H9 (cell line): ENCODE measurements at regions not wholly inside any gene's neighbourhood (a gene's known extent, or its start where the extent isn't known, plus 50 kb on each side); places are given as distances from the start of the nearest gene placed in this dataset.

Experiments used
- DNase-seq: peaks from one replicate; pipeline ENCODE4 v3.0.0-alpha.2; 2017
- H2AFZ ChIP-seq: one replicate; pipeline ENCODE4 v1.6.1; 2013; ENCODE audit warnings: mild to moderate bottlenecking, low read length, control low read depth, moderate library complexity
- H2AK5ac ChIP-seq: 2 replicates; pipeline ENCODE4 v1.6.1; 2013; ENCODE audit warnings: low read length, control low read depth, mixed read lengths; ENCODE audit not compliant: insufficient read length
- H2BK120ac ChIP-seq: one replicate; pipeline ENCODE4 v1.6.1; 2013; ENCODE audit warnings: low read depth, mild to moderate bottlenecking, low read length, control low read depth, inconsistent platforms; ENCODE audit not compliant: poor library complexity, severe bottlenecking
- H2BK12ac ChIP-seq: 2 replicates; pipeline ENCODE4 v1.6.1; 2013; ENCODE audit warnings: low read length, control low read depth, mixed read lengths, low read depth; ENCODE audit not compliant: insufficient read length
- H2BK15ac ChIP-seq: 2 replicates; pipeline ENCODE4 v1.6.1; 2013; ENCODE audit warnings: low read depth, low read length, control low read depth
- H2BK20ac ChIP-seq: one replicate; pipeline ENCODE4 v1.6.1; 2013; ENCODE audit warnings: low read depth, mild to moderate bottlenecking, low read length, control low read depth, inconsistent platforms; ENCODE audit not compliant: poor library complexity, severe bottlenecking
- H2BK5ac ChIP-seq: 2 replicates; pipeline ENCODE4 v1.6.1; 2013; ENCODE audit warnings: low read length, control low read depth, mixed read lengths; ENCODE audit not compliant: insufficient read length
- H3K14ac ChIP-seq: 2 replicates; pipeline ENCODE4 v1.6.1; 2013; ENCODE audit warnings: low read length, control low read depth; ENCODE audit not compliant: insufficient read depth
- H3K18ac ChIP-seq: 2 replicates; pipeline ENCODE4 v1.6.1; 2013; ENCODE audit warnings: low read depth, mild to moderate bottlenecking, mixed read lengths, low read length, control low read depth; ENCODE audit not compliant: insufficient read length
- H3K23ac ChIP-seq: 2 replicates; pipeline ENCODE4 v1.6.1; 2013; ENCODE audit warnings: low read length, control low read depth, mixed read lengths, low read depth; ENCODE audit not compliant: insufficient read length
- H3K23me2 ChIP-seq: 2 replicates; pipeline ENCODE4 v1.6.1; 2013; ENCODE audit warnings: low read depth, mild to moderate bottlenecking, mixed read lengths, low read length, control low read depth; ENCODE audit not compliant: insufficient read length, poor library complexity, severe bottlenecking
- H3K27ac ChIP-seq: 2 replicates; pipeline ENCODE4 v1.5.1; 2013; ENCODE audit warnings: low read length, control low read depth, mixed read lengths, low read depth; ENCODE audit not compliant: insufficient read length
- H3K27me3 ChIP-seq: 2 replicates; pipeline ENCODE4 v1.6.1; 2013; ENCODE audit warnings: low read length, control low read depth, inconsistent platforms; ENCODE audit not compliant: insufficient read depth
- H3K4ac ChIP-seq: 2 replicates; pipeline ENCODE4 v1.6.1; 2013; ENCODE audit warnings: low read depth, mild to moderate bottlenecking, control low read depth, inconsistent platforms, low read length, moderate library complexity
- H3K4me1 ChIP-seq: 2 replicates; pipeline ENCODE4 v1.6.1; 2013; ENCODE audit warnings: low read length, control low read depth, inconsistent platforms; ENCODE audit not compliant: insufficient read depth
- H3K4me2 ChIP-seq: 2 replicates; pipeline ENCODE4 v1.6.1; 2013; ENCODE audit warnings: low read length, control low read depth, mixed read lengths; ENCODE audit not compliant: insufficient read length, insufficient read depth
- H3K56ac ChIP-seq: 2 replicates; pipeline ENCODE4 v1.6.1; 2013; ENCODE audit warnings: low read depth, mild to moderate bottlenecking, mixed read lengths, low read length, control low read depth; ENCODE audit not compliant: insufficient read length
- H3K79me1 ChIP-seq: 2 replicates; pipeline ENCODE4 v1.6.1; 2013; ENCODE audit warnings: low read depth, mild to moderate bottlenecking, moderate library complexity, low read length, control low read depth, inconsistent platforms; ENCODE audit not compliant: insufficient read depth, poor library complexity, severe bottlenecking
- H3K79me2 ChIP-seq: 2 replicates; pipeline ENCODE4 v1.6.1; 2013; ENCODE audit warnings: low read length, control low read depth, inconsistent platforms; ENCODE audit not compliant: insufficient read depth
- H3K9ac ChIP-seq: 2 replicates; pipeline ENCODE4 v1.6.1; 2013; ENCODE audit warnings: low read length, control low read depth, mixed read lengths; ENCODE audit not compliant: insufficient read length; ENCODE audit errors: extremely low read depth
- H3K9me3 ChIP-seq: one replicate; pipeline ENCODE4 v1.6.1; 2013; ENCODE audit warnings: low read depth, low read length, inconsistent platforms; ENCODE audit not compliant: control insufficient read depth
- H3T11ph ChIP-seq: one replicate; pipeline ENCODE4 v1.6.1; 2013; ENCODE audit warnings: mild to moderate bottlenecking, low read length, control low read depth, inconsistent platforms
- H4K20me1 ChIP-seq: one replicate; pipeline ENCODE4 v1.6.1; 2013; ENCODE audit not compliant: control insufficient read depth, insufficient read length, insufficient read depth
- H4K5ac ChIP-seq: 2 replicates; pipeline ENCODE4 v1.6.1; 2013; ENCODE audit warnings: low read depth, mild to moderate bottlenecking, mixed read lengths, low read length, control low read depth; ENCODE audit not compliant: insufficient read length
- H4K8ac ChIP-seq: replicated peaks from 2 replicates; pipeline ENCODE4 v1.6.1; 2013; ENCODE audit warnings: low read length, control low read depth, mixed read lengths, low read depth; ENCODE audit not compliant: insufficient read length
- H4K91ac ChIP-seq: 2 replicates; pipeline ENCODE4 v1.6.1; 2013; ENCODE audit warnings: low read depth, mild to moderate bottlenecking, moderate library complexity, mixed read lengths, low read length, control low read depth; ENCODE audit not compliant: insufficient read length
- H3K27ac Mint-ChIP-seq, 3 experiments: 2 replicates in 2 of 3; 3 replicates in 1 of 3; pipeline ENCODE4 v1.8.0; 2020 to 2021; ENCODE audit warnings: mixed read lengths in 3 of 3, mild to moderate bottlenecking in 1 of 3, moderate library complexity in 1 of 3
- H3K27me3 Mint-ChIP-seq: 2 replicates; pipeline ENCODE4 v1.8.0; 2021; ENCODE audit warnings: low read depth, mild to moderate bottlenecking, moderate library complexity, mixed read lengths
- H3K36me3 Mint-ChIP-seq, 3 experiments: 2 replicates in 2 of 3; 3 replicates in 1 of 3; pipeline ENCODE4 v1.8.0; 2020 to 2021; ENCODE audit warnings: low read depth in 3 of 3, mixed read lengths in 3 of 3; ENCODE audit not compliant: insufficient read depth in 1 of 3
- H3K4me1 Mint-ChIP-seq, 2 experiments: 2 replicates each; pipeline ENCODE4 v1.8.0; 2020; ENCODE audit warnings: mixed read lengths in 2 of 2
- H3K4me3 Mint-ChIP-seq, 2 experiments: 2 replicates in 1 of 2; 3 replicates in 1 of 2; pipeline ENCODE4 v1.8.0; 2020 to 2021; ENCODE audit warnings: mild to moderate bottlenecking in 2 of 2, mixed read lengths in 2 of 2, moderate library complexity in 1 of 2
- H3K9me3 Mint-ChIP-seq, 2 experiments: 2 replicates in 1 of 2; 3 replicates in 1 of 2; pipeline ENCODE4 v1.8.0; 2020; ENCODE audit warnings: mild to moderate bottlenecking in 2 of 2, mixed read lengths in 2 of 2, moderate library complexity in 1 of 2
- CTCF ChIP-seq: fragments of 200-600 bp; sonication (generic); conservative IDR thresholded peaks from 3 replicates; pipeline ENCODE4 v1.8.0; 2021; ENCODE audit warnings: antibody characterized with exemption, mild to moderate bottlenecking
- WGBS: extraction: QIAGEN DNeasy Blood & Tissue Kit; methylation state at CpG from one replicate; pipeline ENCODE4 v1.1.7; 2013; ENCODE audit warnings: missing lambda C conversion rate, low lambda C conversion rate, mixed read lengths; ENCODE audit not compliant: insufficient read length; ENCODE audit errors: extremely low coverage; 5-methylcytosine and 5-hydroxymethylcytosine counted together

DNA sequence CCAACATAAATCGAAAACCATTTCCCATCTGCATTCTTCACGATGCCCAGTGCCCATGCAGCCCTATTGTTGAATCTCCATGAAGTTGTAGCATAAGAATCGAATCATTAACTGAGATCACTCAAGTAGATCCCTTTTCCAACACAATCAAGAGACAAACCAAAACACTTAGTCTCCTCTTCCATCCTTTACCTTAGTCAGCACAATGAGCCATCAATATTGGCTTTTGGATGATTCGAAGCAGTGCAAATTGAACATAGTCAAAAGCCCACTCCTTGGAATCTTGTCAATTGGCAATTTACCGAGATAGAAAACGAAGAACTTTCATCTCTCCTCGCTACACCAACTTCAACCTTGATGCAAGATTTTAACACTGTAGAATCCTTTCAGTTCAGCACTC is 66.5 kb upstream of the ADRB1 start:
- WGBS: no CpG with 5 or more reads among the region's 7 CpGs
- H3K36me3 Mint-ChIP-seq: peaks cover 0 to 6% (median 2%) of the 10 kb centered on the region in 3 experiments; a peak in 2 of 7 replicates
- H2AK5ac ChIP-seq: no peak overlapping the region

More for the DNA sequence above, 66.5 kb upstream of the ADRB1 start:
- Histone ChIP-seq H2AFZ (no peak overlapping the region), H3K9me3 (no peaks in the 10 kb centered on the region), H4K20me1 (no peaks in the 10 kb centered on the region), H3K18ac (no peak overlapping the region), H2BK5ac (no peak overlapping the region), H2BK120ac (no peak overlapping the region), H3K27me3 (no peaks in the 10 kb centered on the region), H3K9ac (no peak overlapping the region), H2BK15ac (no peak overlapping the region), H4K5ac (no peak overlapping the region), H3K14ac (no peak overlapping the region), H3K4ac (no peak overlapping the region), H3K4me2 (no peak overlapping the region), H3K79me2 (no peaks in the 10 kb centered on the region), H3T11ph (no peak overlapping the region), H4K91ac (no peak overlapping the region), H3K23me2 (no peaks in the 10 kb centered on the region), H4K8ac (no peak overlapping the region), H2BK12ac (no peak overlapping the region), H2BK20ac (no peak overlapping the region), H3K23ac (no peak overlapping the region), H3K56ac (no peak overlapping the region), H3K79me1 (no peaks in the 10 kb centered on the region), H3K4me1 (no peaks in the 10 kb centered on the region), H3K27ac (no peak overlapping the region)
- no peak overlapping the region for H3K4me3 Mint-ChIP-seq
- no peak for TF ChIP-seq CTCF
- peaks cover 14% of the 10 kb centered on the region for H3K27me3 Mint-ChIP-seq
- peaks cover 13 to 17% of the 10 kb centered on the region in 2 experiments for H3K4me1 Mint-ChIP-seq
- H3K9me3 Mint-ChIP-seq: peaks cover 0 to 2% of the 10 kb centered on the region in 2 experiments; a peak in 2 of 5 replicates
- no peak overlapping the region for H3K27ac Mint-ChIP-seq
- DNase-seq: no peak
